Fibroblast of skin of scalp (primary cell): ENCODE measurements at regions not wholly inside any gene's neighbourhood (a gene's known extent, or its start where the extent isn't known, plus 50 kb on each side); places are given as distances from the start of the nearest gene placed in this dataset.
A peak's percentile ranks its signal among the peaks of the same experiment; 100 is the strongest.

Experiments
- DNase-seq: peaks from one replicate; pipeline ENCODE4 v3.0.0-alpha.2; 2013

- no peak for DNase-seq
Measured at GRCh38 chr13:72163678-72164077, 296.7 kb upstream of the DACH1 start.

DNA sequence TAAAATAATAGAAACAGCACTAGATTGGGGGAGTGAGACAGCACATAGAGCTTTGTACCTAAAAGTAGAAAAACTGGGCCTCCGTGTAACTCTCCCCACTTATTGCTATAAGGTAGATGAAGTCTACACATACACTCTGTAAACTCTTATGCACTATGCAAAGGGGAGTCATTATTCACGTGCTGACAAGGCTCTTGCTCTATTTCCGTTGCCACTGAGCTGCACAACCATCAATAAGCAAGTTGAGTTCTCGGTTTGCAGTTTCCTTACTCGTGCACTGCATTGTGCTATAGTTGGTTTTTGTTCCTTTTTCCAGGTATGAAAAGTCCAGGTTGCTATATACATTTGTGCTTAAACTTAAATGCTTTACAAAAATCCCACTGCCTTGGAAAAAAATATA lies 294.0 kb upstream of the DACH1 start:
- DNase-seq = no peak

DNA sequence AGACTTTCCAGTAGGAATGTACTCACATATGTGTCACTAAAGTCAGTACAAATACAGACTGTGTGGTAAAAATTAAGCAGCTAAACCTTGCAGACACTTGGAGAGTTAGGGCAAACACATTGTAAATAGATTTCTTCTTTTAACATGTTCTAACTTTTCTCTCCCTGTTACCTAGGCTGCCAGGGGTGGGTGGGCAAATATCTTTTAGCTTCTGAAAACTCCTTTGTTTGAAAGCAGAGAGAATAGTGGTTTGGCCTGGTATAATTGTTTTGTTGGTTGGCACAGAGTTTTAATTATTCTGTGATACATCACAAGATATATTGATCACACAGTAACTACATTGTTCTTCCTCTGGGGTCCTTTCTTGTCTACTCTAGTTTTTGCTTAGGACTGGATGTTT lies 289.8 kb upstream of the DACH1 start:
- no peak for DNase-seq

- no peak for DNase-seq
Measured at GRCh38 chr13:72153272-72153671, 286.3 kb upstream of the DACH1 start.

DNA sequence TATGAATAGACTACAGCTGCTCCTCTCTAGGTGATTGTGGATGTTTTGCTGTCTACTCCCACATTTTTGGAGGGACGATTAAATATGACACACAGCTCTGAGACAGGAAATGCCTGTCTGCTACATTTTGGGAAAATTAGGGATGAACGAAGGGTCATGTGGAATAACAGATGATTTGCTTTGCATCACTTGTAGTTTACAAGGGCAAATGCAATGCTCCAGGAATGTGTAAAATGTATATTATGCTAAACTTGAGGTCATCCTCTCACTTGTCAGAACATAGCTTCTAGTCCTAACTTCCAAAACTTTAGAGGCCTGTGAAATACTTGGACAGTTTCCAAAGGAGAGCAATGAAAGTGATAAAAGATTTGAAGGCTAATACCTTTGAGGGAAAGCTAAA lies 284.2 kb upstream of the DACH1 start:
- DNase-seq = peak; percentile 93

DNA sequence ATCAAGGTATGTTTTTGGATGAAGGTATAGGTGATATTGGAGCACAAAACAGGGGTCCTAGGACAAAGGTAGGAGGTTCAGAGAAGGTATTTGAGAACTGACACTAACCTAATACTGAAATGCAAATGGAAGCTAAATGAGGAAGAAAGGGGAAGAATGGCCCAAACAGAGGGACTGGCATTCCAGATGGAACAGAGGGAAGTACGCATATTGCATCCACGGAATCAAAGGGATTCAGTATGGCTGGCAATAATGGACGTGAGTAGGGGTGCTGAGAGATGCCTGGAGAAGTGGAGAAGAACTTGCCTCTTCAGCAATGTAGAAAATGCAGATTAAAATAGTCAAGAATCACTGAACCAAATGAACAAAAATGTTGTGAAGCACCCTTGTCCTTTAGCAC lies 283.5 kb upstream of the DACH1 start:
- no peak for DNase-seq

DNA sequence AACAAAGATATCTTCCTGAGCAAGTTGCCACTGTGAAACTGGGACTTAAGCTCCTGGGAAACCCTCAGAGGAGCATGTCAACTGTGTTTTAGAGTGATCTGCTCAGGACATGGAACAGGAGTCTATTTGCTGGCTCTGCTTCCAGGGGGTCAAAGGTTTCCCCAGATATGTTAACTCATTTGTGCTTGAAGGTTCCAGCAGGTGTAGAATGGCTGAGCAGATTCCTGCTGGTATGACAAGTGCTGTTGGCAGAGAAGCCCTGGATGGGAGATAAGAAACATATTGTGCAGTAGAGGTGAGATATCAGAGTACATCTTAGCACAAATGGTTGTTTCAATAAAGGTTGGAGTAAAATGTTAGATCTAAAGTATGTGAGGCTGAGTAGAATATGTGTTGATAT lies 282.7 kb upstream of the DACH1 start:
- DNase-seq = no peak

DNA sequence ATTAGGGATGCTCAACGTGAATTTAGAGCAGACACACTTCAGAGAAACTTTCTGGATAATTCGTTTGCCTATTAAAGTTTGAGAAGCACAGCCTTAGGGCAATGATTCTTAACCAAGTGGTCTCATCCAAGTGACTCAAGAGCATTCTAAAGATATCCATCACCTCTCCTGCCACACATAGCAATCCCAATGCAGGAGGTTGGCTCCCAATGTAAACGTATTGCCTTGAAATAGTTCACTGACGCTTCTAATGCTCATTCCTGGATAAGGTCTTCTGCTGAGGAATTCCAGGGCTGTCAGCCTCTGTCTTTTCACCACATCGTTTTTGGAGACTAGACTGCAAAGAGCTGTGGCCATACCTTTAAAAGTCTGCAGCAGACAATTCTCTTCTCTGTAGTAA lies 279.8 kb upstream of the DACH1 start:
- no peak for DNase-seq

GRCh38 chr13:72145383-72145782 lies 278.4 kb upstream of the DACH1 start:
- peak; percentile 58 for DNase-seq

- peak; percentile 10 for DNase-seq
Measured at GRCh38 chr13:72144636-72145035, 277.6 kb upstream of the DACH1 start.

DNA sequence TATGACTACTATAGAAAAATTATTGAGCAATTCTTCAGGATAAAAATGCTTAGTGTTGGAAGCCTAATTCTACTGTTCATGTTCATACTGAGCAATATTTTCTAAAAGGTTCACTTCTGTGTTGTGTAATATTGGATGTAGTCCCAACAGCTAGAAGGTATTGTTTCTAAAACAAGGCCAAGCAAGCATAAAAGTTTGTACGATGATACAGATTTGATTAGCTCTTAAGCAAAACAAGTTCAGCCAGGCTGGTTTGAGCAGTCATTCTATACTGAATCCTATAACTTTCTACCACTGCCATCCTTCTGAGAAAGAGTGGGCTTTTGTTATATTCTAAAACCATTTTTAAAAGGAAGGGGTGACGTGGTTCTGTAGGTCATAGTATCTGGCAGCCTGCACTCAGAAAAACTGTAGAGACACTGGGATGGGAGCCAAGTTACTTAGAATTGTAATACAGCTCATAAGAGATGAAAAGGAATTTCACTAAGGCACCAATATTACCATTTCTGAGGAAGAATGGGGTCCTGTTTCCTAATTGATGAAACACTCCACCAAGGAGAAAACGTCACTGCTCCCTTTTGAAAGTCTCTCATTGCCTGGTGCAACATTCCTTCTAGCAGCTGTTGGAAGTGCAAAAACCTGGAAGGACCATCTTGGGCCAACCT lies 275.0 kb upstream of the DACH1 start:
- DNase-seq = peak; percentile 33

DNA sequence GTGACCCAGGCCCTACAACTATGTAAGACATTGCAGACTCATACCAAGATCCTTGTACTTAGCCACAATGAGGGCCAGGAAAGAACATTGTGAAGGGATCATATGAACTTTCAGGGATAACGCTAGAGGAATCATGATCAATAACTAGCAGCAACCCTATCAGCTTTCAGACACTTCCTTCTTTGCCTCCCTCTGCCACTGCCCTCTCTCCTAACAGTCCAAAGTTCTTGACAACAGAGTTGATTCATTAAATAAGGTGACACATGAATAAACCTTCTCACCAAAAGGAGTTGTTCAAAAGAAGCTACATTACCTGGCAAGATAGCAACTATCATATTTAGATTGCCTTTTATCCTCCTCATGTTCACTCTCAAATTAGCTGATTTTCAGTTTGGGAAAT lies 272.2 kb upstream of the DACH1 start:
- no peak for DNase-seq

- DNase-seq = no peak
Measured at GRCh38 chr13:72132075-72132474, 265.1 kb upstream of the DACH1 start.

GRCh38 chr13:72129117-72129516 lies 262.1 kb upstream of the DACH1 start:
- DNase-seq = no peak

DNA sequence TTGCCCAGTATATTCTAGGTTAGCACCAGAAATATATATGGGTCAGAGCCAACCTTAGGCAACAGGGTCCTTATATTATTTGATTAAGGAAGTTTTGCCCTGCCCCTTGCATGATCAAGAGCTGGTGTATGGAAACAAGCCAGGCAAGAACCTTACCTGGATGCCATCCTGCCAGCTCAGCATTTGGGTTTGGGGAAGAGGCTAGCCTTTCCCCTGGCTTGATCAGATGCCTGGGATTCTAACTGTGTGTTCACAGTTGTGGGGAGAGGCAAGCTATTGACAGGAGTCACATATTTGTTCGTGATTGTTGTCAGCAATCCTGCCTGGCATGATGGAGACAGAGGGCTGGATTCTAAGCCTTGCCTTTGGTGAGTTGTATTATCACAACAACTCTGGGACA lies 260.0 kb upstream of the DACH1 start:
- DNase-seq = no peak

DNA sequence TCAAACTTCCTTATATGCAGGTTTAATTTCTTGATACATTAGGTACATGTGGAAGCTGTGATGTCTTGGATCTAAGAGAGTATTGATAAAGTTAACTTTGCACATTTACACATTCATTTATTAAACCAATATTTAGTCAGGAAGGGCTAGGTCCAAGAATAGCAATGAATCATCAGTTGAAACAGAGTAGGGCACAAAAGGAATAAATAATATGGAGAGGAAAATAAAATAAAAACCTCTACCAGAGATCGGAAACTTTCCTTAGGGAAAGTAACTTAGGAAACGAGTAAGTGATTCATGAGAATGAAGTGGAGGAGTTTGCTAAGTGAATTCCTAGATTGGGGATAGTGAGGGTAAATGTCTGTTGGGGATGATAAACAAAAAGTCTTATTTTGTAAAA lies 259.4 kb upstream of the DACH1 start:
- DNase-seq = no peak

DNA sequence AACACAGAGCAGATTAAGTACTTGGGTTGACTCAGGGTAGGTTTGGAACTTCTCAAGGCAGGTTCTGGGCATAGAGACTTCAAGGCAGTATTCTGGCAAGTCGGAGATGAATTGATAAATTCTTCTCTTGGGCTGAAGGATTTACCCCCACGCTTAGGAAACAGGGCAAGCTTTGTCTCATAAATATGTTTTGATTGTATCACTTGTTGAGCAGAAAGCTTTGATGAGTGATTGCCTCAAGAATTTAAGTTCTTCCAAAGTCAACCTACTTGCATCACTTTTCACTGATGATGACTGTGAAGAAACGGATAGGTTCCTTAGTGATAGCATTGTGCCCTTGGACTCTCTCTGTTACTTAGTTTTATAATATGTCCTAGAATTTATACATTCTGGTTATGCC lies 258.6 kb upstream of the DACH1 start:
- DNase-seq = no peak

DNA sequence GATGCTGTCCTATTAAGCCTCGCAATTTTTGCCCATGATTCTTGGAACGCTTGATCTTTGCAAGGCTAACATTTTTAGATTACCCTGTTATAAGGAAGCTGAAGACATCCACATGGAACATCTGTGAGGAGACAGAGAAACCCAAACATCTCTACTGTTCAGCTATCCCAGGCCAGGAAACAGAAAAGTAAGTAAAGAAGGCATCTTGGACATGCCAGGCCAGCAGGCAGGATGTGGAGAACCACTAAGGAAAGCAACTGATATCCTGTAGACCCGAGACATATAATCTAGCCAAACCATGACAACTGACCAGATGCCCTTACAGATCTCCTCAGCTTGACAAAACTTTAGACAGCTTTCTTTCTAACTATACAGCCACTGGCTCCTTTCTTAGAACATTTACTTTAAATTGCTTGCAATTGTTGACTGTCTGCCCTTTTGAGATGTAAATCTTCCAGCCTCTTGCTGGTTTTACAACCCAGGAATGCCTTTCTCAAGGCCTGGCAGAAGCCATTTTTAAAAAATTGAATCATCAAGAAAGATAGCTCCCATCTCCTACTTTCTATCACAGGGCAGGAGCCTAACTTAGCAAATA lies 255.8 kb upstream of the DACH1 start:
- no peak for DNase-seq

DNA sequence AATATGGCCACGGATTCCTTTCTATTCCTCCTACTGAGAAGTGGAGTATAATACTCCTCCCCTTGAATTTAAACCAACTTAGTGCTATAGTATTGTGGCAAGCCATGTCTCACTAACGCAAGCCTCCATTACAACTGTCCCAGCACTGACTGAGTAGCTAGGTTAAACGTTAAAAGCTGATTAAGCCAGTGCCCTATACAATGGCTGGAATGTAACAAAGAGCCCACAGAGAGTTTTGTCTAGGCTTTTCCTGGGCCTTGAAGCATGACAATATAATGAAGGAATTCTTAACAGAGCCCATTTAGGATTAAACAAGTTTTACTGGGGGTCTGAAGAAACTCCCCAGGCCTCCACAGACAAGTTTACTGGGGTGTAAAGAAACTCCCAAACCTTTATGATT lies 254.5 kb upstream of the DACH1 start:
- no peak for DNase-seq

DNA sequence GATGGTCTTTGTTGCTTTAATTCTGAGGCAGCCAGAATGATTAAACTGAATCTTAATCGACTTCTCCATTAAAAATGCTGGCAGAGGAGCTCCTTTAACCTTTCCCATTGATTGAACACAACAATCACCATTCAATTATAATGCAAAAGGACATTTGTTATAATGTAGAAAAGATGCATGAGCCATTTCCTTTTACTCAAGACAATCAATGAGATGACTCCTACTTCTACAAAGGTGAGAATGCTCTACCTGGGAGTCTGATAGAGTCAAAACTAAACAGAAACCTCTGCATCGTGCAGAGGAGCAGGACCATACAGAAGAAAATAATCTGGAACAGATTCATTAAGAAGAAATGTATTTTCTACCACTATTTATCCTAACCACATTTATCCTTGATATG lies 253.6 kb upstream of the DACH1 start:
- DNase-seq = no peak

- DNase-seq = no peak
Measured at GRCh38 chr13:72113931-72114330, 246.9 kb upstream of the DACH1 start.

DNA sequence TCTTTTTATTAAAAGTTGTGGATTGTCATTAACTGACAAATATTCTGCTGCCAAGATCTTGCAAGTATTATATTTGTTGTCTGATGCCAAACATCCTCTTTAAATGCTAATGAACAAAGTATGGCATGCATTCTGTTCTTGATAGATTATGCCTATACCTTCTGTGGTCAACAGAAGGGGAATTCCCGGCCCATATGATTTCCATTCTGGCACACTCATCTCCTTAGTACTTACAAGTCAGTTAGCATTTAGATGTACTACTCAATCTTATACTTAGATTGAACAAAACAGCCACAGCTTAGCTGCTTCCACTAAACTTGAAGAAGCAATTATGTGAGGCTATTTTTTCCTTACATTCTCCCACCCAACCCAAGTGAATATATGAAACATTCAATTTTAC lies 246.1 kb upstream of the DACH1 start:
- DNase-seq = no peak

- no peak for DNase-seq
Measured at GRCh38 chr13:72112216-72112615, 245.2 kb upstream of the DACH1 start.

DNA sequence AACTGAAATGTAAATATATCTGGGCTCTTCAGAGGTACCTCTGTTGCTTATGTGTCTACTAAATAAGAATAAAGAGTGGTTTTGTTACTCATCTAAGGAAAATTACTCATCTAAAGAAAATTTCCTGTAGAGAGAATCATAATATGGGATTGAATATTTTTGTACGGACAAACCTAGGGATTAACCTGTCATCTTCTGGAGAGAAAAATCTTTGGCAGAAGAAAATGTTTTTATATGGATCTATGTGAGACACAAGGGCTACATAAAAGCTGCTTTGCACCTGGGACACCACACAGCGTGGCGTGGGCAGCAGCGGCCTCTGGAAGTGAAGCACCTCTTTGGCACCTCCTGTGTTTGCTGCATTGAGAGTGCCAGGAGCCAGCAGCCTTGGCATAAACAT lies 242.9 kb upstream of the DACH1 start:
- no peak for DNase-seq

DNA sequence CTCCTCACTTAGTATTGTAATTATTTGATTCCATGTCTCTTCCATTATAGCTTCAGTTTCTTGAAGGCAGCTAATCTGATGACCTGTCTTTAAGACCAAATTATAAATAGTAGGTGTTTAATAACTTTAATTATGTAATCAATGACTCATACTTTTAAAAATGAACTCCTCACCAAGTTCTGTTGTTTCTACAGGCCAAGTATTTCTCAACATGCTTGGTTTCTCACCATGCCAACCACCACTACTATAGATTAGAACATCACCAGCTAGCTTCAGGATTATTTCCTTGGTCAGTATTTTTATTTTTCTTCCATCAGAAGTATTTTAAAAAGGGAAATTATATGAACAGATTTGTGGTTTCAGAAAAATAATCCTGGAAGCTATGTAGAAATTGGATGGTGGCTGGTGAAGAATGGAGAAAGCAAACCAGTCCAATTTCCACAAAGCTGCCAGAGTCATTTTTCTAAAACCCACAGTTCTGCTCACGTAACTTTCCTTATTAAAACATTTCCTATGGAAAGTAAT lies 237.7 kb upstream of the DACH1 start:
- DNase-seq = peak; percentile 22
